Fibroblast of lung (primary cell): ENCODE measurements at regions not wholly inside any gene's neighbourhood (a gene's known extent, or its start where the extent isn't known, plus 50 kb on each side); places are given as distances from the start of the nearest gene placed in this dataset.

ENCODE experiments used
- DNase-seq, 2 donors: peaks; one replicate each; pipeline versions ENCODE4 v3.0.0 to v3.0.0-alpha.2; 2010; ENCODE audit warnings: low read depth in 2 of 2
- H2AFZ ChIP-seq: 2 replicates; pipeline ENCODE4 v1.5.1; 2012; ENCODE audit warnings: low read length, control low read depth, inconsistent platforms
- H3K27ac ChIP-seq: 2 replicates; pipeline ENCODE4 v1.5.1; 2011; ENCODE audit warnings: low read length, control low read depth; ENCODE audit not compliant: insufficient read depth
- H3K27me3 ChIP-seq: 2 replicates; pipeline ENCODE4 v1.5.1; 2011; ENCODE audit warnings: mild to moderate bottlenecking, low read length; ENCODE audit not compliant: control insufficient read depth, insufficient read depth
- H3K36me3 ChIP-seq: 2 replicates; pipeline ENCODE4 v1.5.1; 2011; ENCODE audit warnings: low read length; ENCODE audit not compliant: control insufficient read depth, insufficient read depth
- H3K4me1 ChIP-seq: 2 replicates; pipeline ENCODE4 v1.5.1; 2011; ENCODE audit warnings: low read length; ENCODE audit not compliant: control insufficient read depth, insufficient read depth; ENCODE audit errors: extremely low read depth
- H3K4me2 ChIP-seq: 2 replicates; pipeline ENCODE4 v1.5.1; 2011; ENCODE audit warnings: low read length, control low read depth; ENCODE audit not compliant: insufficient read depth; ENCODE audit errors: extremely low read depth
- H3K4me3 ChIP-seq, 4 experiments: fragments of 200-600 bp in 1 of 4; sonication (generic) in 1 of 4; replicated peaks in 1 of 4; 2 replicates each; pipeline ENCODE4 v1.5.1; 2011 to 2016; ENCODE audit warnings: low read length in 4 of 4, low read depth in 3 of 4, mild to moderate bottlenecking in 3 of 4, control low read depth in 2 of 4, inconsistent platforms in 1 of 4, mixed read lengths in 1 of 4; ENCODE audit not compliant: insufficient read depth in 1 of 4; ENCODE audit errors: control extremely low read depth in 1 of 4
- H3K79me2 ChIP-seq: 2 replicates; pipeline ENCODE4 v1.5.1; 2012; ENCODE audit warnings: mild to moderate bottlenecking, low read length, inconsistent platforms; ENCODE audit not compliant: control insufficient read depth, insufficient read depth
- H3K9ac ChIP-seq: 2 replicates; pipeline ENCODE4 v1.5.1; 2011; ENCODE audit warnings: mild to moderate bottlenecking, low read length, control low read depth; ENCODE audit not compliant: insufficient read depth
- H3K9me3 ChIP-seq: 2 replicates; pipeline ENCODE4 v1.5.1; 2012; ENCODE audit warnings: low read depth, low read length; ENCODE audit not compliant: control insufficient read depth, insufficient read depth
- H4K20me1 ChIP-seq: 2 replicates; pipeline ENCODE4 v1.5.1; 2011; ENCODE audit warnings: low read length; ENCODE audit not compliant: control insufficient read depth, insufficient read depth; ENCODE audit errors: extremely low read depth
- EZH2 ChIP-seq: IDR thresholded peaks from 2 replicates; pipeline ENCODE4 v1.5.1; 2012; ENCODE audit warnings: low read length, control low read depth, mild to moderate bottlenecking; ENCODE audit errors: missing control alignments
- TF ChIP-seq, protein P1 (sequence below), 2 donors: IDR thresholded peaks in 1 of 2; conservative IDR thresholded peaks in 1 of 2; 1 replicate in 1 of 2; 2 replicates in 1 of 2; pipeline ENCODE4 v1.5.1; 2011 to 2012; ENCODE audit warnings: low read length in 2 of 2, control low read depth in 1 of 2, inconsistent platforms in 1 of 2, low read depth in 1 of 2, mild to moderate bottlenecking in 1 of 2

DNA sequence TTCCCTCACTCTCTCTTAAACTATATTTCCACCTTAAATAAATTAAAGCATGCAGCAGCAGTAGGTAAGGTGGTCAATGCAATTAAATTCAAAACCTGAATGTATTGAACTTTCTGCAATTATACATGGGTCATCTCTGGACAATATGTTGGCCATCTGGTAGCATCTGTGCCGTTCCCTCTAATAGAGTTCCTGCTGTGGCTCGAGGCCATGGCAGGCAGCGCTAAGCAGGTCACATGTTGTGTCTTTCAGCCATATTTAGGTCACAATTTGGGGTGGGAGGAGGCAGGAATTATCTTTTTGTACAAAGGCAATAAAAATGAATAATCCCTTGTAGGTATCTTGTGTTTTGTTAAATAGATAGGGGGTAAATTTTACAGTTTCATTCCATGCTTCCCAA is 676.2 kb downstream of the ZEB2 start:
- Histone ChIP-seq H3K4me2 (no peak overlapping the region), H3K4me3 (no peak overlapping the region), H3K36me3 (no peaks in the 10 kb centered on the region), H3K27me3 (no peaks in the 10 kb centered on the region), H3K9me3 (no peaks in the 10 kb centered on the region), H3K79me2 (no peaks in the 10 kb centered on the region), H3K4me1 (no peaks in the 10 kb centered on the region), H3K9ac (no peak overlapping the region), H4K20me1 (no peaks in the 10 kb centered on the region), H2AFZ (no peak overlapping the region), H3K27ac (no peak overlapping the region)
- TF ChIP-seq, protein P1, sequence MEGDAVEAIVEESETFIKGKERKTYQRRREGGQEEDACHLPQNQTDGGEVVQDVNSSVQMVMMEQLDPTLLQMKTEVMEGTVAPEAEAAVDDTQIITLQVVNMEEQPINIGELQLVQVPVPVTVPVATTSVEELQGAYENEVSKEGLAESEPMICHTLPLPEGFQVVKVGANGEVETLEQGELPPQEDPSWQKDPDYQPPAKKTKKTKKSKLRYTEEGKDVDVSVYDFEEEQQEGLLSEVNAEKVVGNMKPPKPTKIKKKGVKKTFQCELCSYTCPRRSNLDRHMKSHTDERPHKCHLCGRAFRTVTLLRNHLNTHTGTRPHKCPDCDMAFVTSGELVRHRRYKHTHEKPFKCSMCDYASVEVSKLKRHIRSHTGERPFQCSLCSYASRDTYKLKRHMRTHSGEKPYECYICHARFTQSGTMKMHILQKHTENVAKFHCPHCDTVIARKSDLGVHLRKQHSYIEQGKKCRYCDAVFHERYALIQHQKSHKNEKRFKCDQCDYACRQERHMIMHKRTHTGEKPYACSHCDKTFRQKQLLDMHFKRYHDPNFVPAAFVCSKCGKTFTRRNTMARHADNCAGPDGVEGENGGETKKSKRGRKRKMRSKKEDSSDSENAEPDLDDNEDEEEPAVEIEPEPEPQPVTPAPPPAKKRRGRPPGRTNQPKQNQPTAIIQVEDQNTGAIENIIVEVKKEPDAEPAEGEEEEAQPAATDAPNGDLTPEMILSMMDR (conservative IDR thresholded peaks at IDR 0.05 in 1 of 2, IDR thresholded peaks at IDR 0.05 in 1 of 2; ENCODE audit: low read depth in 1 of 2, low read length in 2 of 2), result no peak
- TF ChIP-seq EZH2, result no peak
- no peak for DNase-seq

DNA sequence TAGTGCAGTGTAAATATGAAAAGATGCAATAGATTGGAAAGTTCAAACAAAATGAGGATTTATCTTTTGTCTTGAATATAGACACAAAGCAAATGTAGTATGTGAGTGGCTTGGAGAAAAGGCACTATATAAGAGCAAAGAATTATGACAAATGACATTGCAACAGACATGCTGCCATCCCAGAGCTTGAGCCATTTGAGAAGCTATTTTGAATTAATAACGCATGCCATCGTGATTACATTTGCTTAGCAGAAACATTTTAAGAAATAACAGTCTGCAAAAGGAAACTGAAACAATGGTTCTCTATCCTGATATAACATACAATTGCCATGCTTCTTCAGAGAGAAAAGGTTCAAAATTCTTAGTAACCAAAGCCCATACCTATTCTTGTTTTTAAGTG is 677.1 kb downstream of the ZEB2 start:
- Histone ChIP-seq H3K9ac (no peak overlapping the region), H2AFZ (no peak overlapping the region), H3K9me3 (no peaks in the 10 kb centered on the region), H3K27ac (no peak overlapping the region), H3K36me3 (no peaks in the 10 kb centered on the region), H3K4me3 (no peak overlapping the region), H3K79me2 (no peaks in the 10 kb centered on the region), H3K4me2 (peak overlapping the region; percentile 13), H3K27me3 (no peaks in the 10 kb centered on the region), H3K4me1 (no peaks in the 10 kb centered on the region), H4K20me1 (no peaks in the 10 kb centered on the region)
- TF ChIP-seq, protein P1 (conservative IDR thresholded peaks at IDR 0.05 in 1 of 2, IDR thresholded peaks at IDR 0.05 in 1 of 2; ENCODE audit: low read depth in 1 of 2, low read length in 2 of 2), result no peak
- TF ChIP-seq EZH2, result no peak
- DNase-seq, result peak in 1 of 2 donors; percentile 3

DNA sequence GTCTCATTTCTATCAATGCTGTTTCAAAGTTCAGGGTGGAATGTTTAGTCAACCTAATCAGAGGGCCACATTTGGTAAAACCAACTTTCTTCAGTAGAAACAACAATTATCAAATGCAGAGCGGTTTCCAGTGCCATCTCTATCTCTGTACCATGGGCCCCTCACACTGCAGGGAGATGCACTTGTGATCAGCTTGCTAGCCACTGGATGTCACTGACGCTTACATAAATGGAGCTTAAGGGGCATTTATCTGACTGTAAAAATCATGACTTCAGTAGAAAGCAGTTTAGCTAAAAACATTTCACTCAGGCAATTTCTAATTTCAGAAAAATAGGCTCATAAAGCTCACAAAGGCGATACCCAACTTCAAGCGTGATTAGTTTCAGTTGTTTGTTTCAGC is 678.0 kb downstream of the ZEB2 start:
- Histone ChIP-seq H3K79me2 (no peaks in the 10 kb centered on the region), H3K9ac (no peak overlapping the region), H3K27me3 (no peaks in the 10 kb centered on the region), H3K9me3 (no peaks in the 10 kb centered on the region), H3K4me1 (no peaks in the 10 kb centered on the region), H3K36me3 (no peaks in the 10 kb centered on the region), H3K4me2 (no peak overlapping the region), H3K4me3 (no peak overlapping the region), H3K27ac (no peak overlapping the region), H4K20me1 (no peaks in the 10 kb centered on the region), H2AFZ (no peak overlapping the region)
- peak; percentile 14 to 53 for DNase-seq
- no peak for TF ChIP-seq EZH2
- TF ChIP-seq, protein P1 (conservative IDR thresholded peaks at IDR 0.05 in 1 of 2, IDR thresholded peaks at IDR 0.05 in 1 of 2; ENCODE audit: low read depth in 1 of 2, low read length in 2 of 2), result peak in 1 of 2 donors; percentile 8
